ENCODE measurements at regions not wholly inside any gene's neighbourhood (a gene's known extent, or its start where the extent isn't known, plus 50 kb on each side); places are given as distances from the start of the nearest gene placed in this dataset.

DNA sequence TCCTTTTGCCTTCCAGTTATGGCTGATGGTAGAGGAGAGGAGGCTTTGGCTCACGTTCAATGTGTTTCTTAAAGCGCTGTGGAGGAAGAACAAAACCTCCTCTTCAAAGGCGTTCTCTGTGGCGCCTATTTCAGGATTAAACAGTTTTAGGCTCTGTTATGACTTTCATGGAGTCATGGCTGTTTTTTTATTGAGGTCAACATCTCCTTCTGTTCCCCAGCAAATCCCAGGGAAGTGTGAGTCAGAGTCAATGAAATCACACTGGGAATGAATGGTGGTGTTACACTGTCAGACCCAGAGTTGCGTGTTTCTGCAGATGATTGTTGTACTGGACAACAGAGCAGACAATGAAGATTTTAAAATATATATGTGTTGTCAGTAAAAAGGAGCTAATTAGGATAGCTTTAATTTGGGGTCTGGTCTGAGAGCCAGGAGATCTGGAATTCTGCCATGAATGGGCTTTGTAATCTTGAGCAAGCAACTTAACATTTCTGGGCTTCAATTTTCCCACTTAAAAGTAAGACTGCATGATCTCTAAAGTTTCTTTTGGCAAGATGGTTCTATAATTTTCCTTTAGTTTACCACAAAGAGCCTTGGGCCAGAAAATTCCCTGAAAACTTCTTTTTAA is 240.7 kb downstream of the CSNK1G3 start:
- TF ChIP-seq ARNTL (CRISPR knock-in tag; IDR thresholded peaks at IDR 0.05; ENCODE audit: borderline replicate concordance, low read depth) = no peak
- no peak for TF ChIP-seq ZFP3 (CRISPR knock-in tag; IDR thresholded peaks at IDR 0.05)
- no peak for TF ChIP-seq ZC3H10 (CRISPR knock-in tag; IDR thresholded peaks at IDR 0.05)
- TF ChIP-seq CSDC2 (CRISPR knock-in tag; IDR thresholded peaks at IDR 0.05) = no peak
- TF ChIP-seq, protein P1, sequence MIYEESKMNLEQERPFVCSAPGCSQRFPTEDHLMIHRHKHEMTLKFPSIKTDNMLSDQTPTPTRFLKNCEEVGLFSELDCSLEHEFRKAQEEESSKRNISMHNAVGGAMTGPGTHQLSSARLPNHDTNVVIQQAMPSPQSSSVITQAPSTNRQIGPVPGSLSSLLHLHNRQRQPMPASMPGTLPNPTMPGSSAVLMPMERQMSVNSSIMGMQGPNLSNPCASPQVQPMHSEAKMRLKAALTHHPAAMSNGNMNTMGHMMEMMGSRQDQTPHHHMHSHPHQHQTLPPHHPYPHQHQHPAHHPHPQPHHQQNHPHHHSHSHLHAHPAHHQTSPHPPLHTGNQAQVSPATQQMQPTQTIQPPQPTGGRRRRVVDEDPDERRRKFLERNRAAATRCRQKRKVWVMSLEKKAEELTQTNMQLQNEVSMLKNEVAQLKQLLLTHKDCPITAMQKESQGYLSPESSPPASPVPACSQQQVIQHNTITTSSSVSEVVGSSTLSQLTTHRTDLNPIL (CRISPR knock-in tag; IDR thresholded peaks at IDR 0.05; ENCODE audit: low read depth) = no peak
- TF ChIP-seq POU6F1 (CRISPR knock-in tag; IDR thresholded peaks at IDR 0.05; ENCODE audit: borderline replicate concordance, low read depth) = no peak
- TF ChIP-seq PATZ1 (CRISPR knock-in tag; IDR thresholded peaks at IDR 0.05; ENCODE audit: borderline replicate concordance) = no peak
- no peak for TF ChIP-seq ZNF8 (CRISPR knock-in tag; IDR thresholded peaks at IDR 0.05)
- TF ChIP-seq TOX (CRISPR knock-in tag; IDR thresholded peaks at IDR 0.05; ENCODE audit: borderline replicate concordance) = no peak
- TF ChIP-seq GLIS3 (CRISPR knock-in tag; IDR thresholded peaks at IDR 0.05) = no peak
- TF ChIP-seq OSR1 (CRISPR knock-in tag; IDR thresholded peaks at IDR 0.05) = no peak
- TF ChIP-seq TCF4 (CRISPR knock-in tag; IDR thresholded peaks at IDR 0.05; ENCODE audit: borderline replicate concordance) = no peak
- TF ChIP-seq ZNF565 (CRISPR knock-in tag; conservative IDR thresholded peaks at IDR 0.05; ENCODE audit: low read depth) = no peak
